Trophoblast cell (in vitro differentiated cells and primary cell): ENCODE measurements at regions not wholly inside any gene's neighbourhood (a gene's known extent, or its start where the extent isn't known, plus 50 kb on each side); places are given as distances from the start of the nearest gene placed in this dataset.

Experiments used
- DNase-seq, 2 donors: peaks; one replicate each; pipeline ENCODE4 v3.0.0-alpha.2; 2016
- H2AFZ ChIP-seq: 2 replicates; pipeline ENCODE4 v1.6.1; 2013; ENCODE audit warnings: low read length, moderate library complexity, mild to moderate bottlenecking; ENCODE audit not compliant: insufficient read depth, poor library complexity
- H2AK5ac ChIP-seq: 2 replicates; pipeline ENCODE4 v1.6.1; 2013; ENCODE audit warnings: mild to moderate bottlenecking, low read length
- H2BK120ac ChIP-seq: 2 replicates; pipeline ENCODE4 v1.6.1; 2013; ENCODE audit warnings: low read length, mild to moderate bottlenecking, moderate library complexity; ENCODE audit not compliant: insufficient read depth, poor library complexity
- H2BK12ac ChIP-seq: 2 replicates; pipeline ENCODE4 v1.6.1; 2013; ENCODE audit warnings: mild to moderate bottlenecking, low read length, moderate library complexity
- H2BK5ac ChIP-seq: 2 replicates; pipeline ENCODE4 v1.6.1; 2013; ENCODE audit warnings: low read length, low read depth, moderate library complexity, mild to moderate bottlenecking; ENCODE audit not compliant: poor library complexity
- H3K14ac ChIP-seq: 2 replicates; pipeline ENCODE4 v1.6.1; 2013; ENCODE audit warnings: mild to moderate bottlenecking, low read length
- H3K18ac ChIP-seq: 2 replicates; pipeline ENCODE4 v1.6.1; 2013; ENCODE audit warnings: mild to moderate bottlenecking, low read length
- H3K23ac ChIP-seq: 2 replicates; pipeline ENCODE4 v1.6.1; 2013; ENCODE audit warnings: low read length
- H3K27ac ChIP-seq: 2 replicates; pipeline ENCODE4 v1.5.1; 2013; ENCODE audit warnings: low read depth, mild to moderate bottlenecking, inconsistent platforms, low read length, moderate library complexity
- H3K27me3 ChIP-seq: 2 replicates; pipeline ENCODE4 v1.6.1; 2013; ENCODE audit warnings: inconsistent platforms, mild to moderate bottlenecking, low read length, moderate library complexity; ENCODE audit not compliant: insufficient read depth
- H3K36me3 ChIP-seq, 2 experiments: 1 replicate in 1 of 2; 2 replicates in 1 of 2; pipeline ENCODE4 v1.6.1; 2013; ENCODE audit warnings: low read length in 2 of 2, mild to moderate bottlenecking in 2 of 2, moderate library complexity in 1 of 2; ENCODE audit not compliant: insufficient read depth in 2 of 2, control insufficient read depth in 1 of 2
- H3K4ac ChIP-seq: 2 replicates; pipeline ENCODE4 v1.6.1; 2013; ENCODE audit warnings: low read depth, mild to moderate bottlenecking, low read length, moderate library complexity
- H3K4me1 ChIP-seq, 2 experiments: 1 replicate in 1 of 2; 2 replicates in 1 of 2; pipeline ENCODE4 v1.6.1; 2013; ENCODE audit warnings: low read length in 2 of 2, mild to moderate bottlenecking in 2 of 2, moderate library complexity in 1 of 2; ENCODE audit not compliant: insufficient read depth in 2 of 2, control insufficient read depth in 1 of 2
- H3K4me2 ChIP-seq: 2 replicates; pipeline ENCODE4 v1.6.1; 2013; ENCODE audit warnings: inconsistent platforms, mild to moderate bottlenecking, low read length, moderate library complexity
- H3K4me3 ChIP-seq: 2 replicates; pipeline ENCODE4 v1.5.1; 2013; ENCODE audit warnings: mild to moderate bottlenecking, low read depth, low read length, inconsistent platforms
- H3K79me1 ChIP-seq: one replicate; pipeline ENCODE4 v1.6.1; 2013; ENCODE audit warnings: low read length
- H3K79me2 ChIP-seq: 2 replicates; pipeline ENCODE4 v1.6.1; 2013; ENCODE audit warnings: low read length, mild to moderate bottlenecking; ENCODE audit not compliant: control insufficient read depth, insufficient read depth, poor library complexity
- H3K9ac ChIP-seq: 2 replicates; pipeline ENCODE4 v1.6.1; 2013; ENCODE audit warnings: mild to moderate bottlenecking, low read length
- H3K9me3 ChIP-seq: 2 replicates; pipeline ENCODE4 v1.6.1; 2013; ENCODE audit warnings: low read depth, mild to moderate bottlenecking, control low read depth, inconsistent platforms, low read length; ENCODE audit not compliant: insufficient read depth
- H4K12ac ChIP-seq: 2 replicates; pipeline ENCODE4 v1.6.1; 2013; ENCODE audit warnings: low read depth, mild to moderate bottlenecking, low read length, moderate library complexity
- H4K8ac ChIP-seq: 2 replicates; pipeline ENCODE4 v1.6.1; 2013; ENCODE audit warnings: low read depth, mild to moderate bottlenecking, low read length, moderate library complexity
- H4K91ac ChIP-seq: one replicate; pipeline ENCODE4 v1.6.1; 2013; ENCODE audit warnings: low read depth, mild to moderate bottlenecking, low read length, moderate library complexity
- WGBS: extraction: QIAGEN DNeasy Blood & Tissue Kit; methylation state at CpG from one replicate; pipeline ENCODE4 v1.1.7; 2013; ENCODE audit warnings: missing lambda C conversion rate; ENCODE audit not compliant: insufficient read length, insufficient coverage; ENCODE audit errors: extremely low coverage; 5-methylcytosine and 5-hydroxymethylcytosine counted together

GRCh38 chr9:18126831-18127498, 347.0 kb upstream of the ADAMTSL1 start:
- no peak overlapping the region for H3K4me3 ChIP-seq
- no peaks in the 10 kb centered on the region for H3K27me3 ChIP-seq
- no peak overlapping the region for H2AK5ac ChIP-seq
- no peak overlapping the region for H2BK12ac ChIP-seq
- H2BK5ac ChIP-seq, result no peak overlapping the region
- WGBS, result 100% methylated on average over 1 of the region's 4 CpGs
- no peak overlapping the region for H3K14ac ChIP-seq
- H3K79me1 ChIP-seq, result no peaks in the 10 kb centered on the region
- no peak overlapping the region for H2BK120ac ChIP-seq
- no peaks in the 10 kb centered on the region for H3K79me2 ChIP-seq
- no peaks in the 10 kb centered on the region for H3K36me3 ChIP-seq
- H2AFZ ChIP-seq, result no peak overlapping the region
- H3K4me2 ChIP-seq, result no peak overlapping the region
- H3K4ac ChIP-seq, result no peak overlapping the region
- H3K23ac ChIP-seq, result no peak overlapping the region
- no peak overlapping the region for H3K18ac ChIP-seq
- no peak overlapping the region for H4K91ac ChIP-seq
- no peak overlapping the region for H3K27ac ChIP-seq
- H3K9me3 ChIP-seq, result no peaks in the 10 kb centered on the region
- H3K9ac ChIP-seq, result no peak overlapping the region
- peak in 1 of 2 donors; percentile 1 for DNase-seq
- no peak overlapping the region for H4K12ac ChIP-seq
- no peaks in the 10 kb centered on the region for H3K4me1 ChIP-seq
- H4K8ac ChIP-seq, result no peak overlapping the region

GRCh38 chr9:18127499-18127875, 346.5 kb upstream of the ADAMTSL1 start:
- Histone ChIP-seq H3K9me3 (no peaks in the 10 kb centered on the region), H3K27me3 (no peaks in the 10 kb centered on the region), H3K4me1 (no peaks in the 10 kb centered on the region), H3K9ac (no peak overlapping the region), H2AFZ (no peak overlapping the region), H3K79me1 (no peaks in the 10 kb centered on the region), H3K27ac (no peak overlapping the region), H4K12ac (no peak overlapping the region), H3K4me3 (no peak overlapping the region), H3K4me2 (no peak overlapping the region), H3K18ac (no peak overlapping the region), H2BK5ac (no peak overlapping the region), H2BK12ac (no peak overlapping the region), H3K4ac (no peak overlapping the region), H3K36me3 (no peaks in the 10 kb centered on the region), H2AK5ac (no peak overlapping the region), H4K91ac (no peak overlapping the region), H3K79me2 (no peaks in the 10 kb centered on the region), H3K14ac (no peak overlapping the region), H3K23ac (no peak overlapping the region), H4K8ac (no peak overlapping the region), H2BK120ac (no peak overlapping the region)
- WGBS, result no CpG with 5 or more reads among the region's 2 CpGs
- no peak for DNase-seq

GRCh38 chr9:18129809-18130334, 344.1 kb upstream of the ADAMTSL1 start:
- Histone ChIP-seq H3K14ac (no peak overlapping the region), H3K4me2 (no peak overlapping the region), H3K27me3 (no peaks in the 10 kb centered on the region), H3K23ac (no peak overlapping the region), H2AFZ (no peak overlapping the region), H2BK12ac (no peak overlapping the region), H3K4ac (no peak overlapping the region), H4K12ac (no peak overlapping the region), H3K4me1 (no peaks in the 10 kb centered on the region), H3K79me1 (no peaks in the 10 kb centered on the region), H2BK5ac (no peak overlapping the region), H3K18ac (no peak overlapping the region), H3K36me3 (no peaks in the 10 kb centered on the region), H3K27ac (no peak overlapping the region), H3K4me3 (no peak overlapping the region), H3K9me3 (no peaks in the 10 kb centered on the region), H4K91ac (no peak overlapping the region), H3K79me2 (no peaks in the 10 kb centered on the region), H4K8ac (no peak overlapping the region), H3K9ac (no peak overlapping the region), H2AK5ac (no peak overlapping the region), H2BK120ac (no peak overlapping the region)
- no peak for DNase-seq
- WGBS, result no CpG with 5 or more reads among the region's 5 CpGs

- Histone ChIP-seq H3K9me3 (no peaks in the 10 kb centered on the region), H3K4me1 (no peaks in the 10 kb centered on the region), H2BK120ac (no peak overlapping the region), H2BK12ac (no peak overlapping the region), H3K4me2 (no peak overlapping the region), H3K27me3 (no peaks in the 10 kb centered on the region), H4K8ac (no peak overlapping the region), H3K36me3 (no peaks in the 10 kb centered on the region), H3K79me2 (no peaks in the 10 kb centered on the region), H3K79me1 (no peaks in the 10 kb centered on the region), H3K27ac (no peak overlapping the region), H3K14ac (no peak overlapping the region), H3K4me3 (no peak overlapping the region), H3K9ac (no peak overlapping the region), H3K18ac (no peak overlapping the region), H4K91ac (no peak overlapping the region), H2AFZ (no peak overlapping the region), H2BK5ac (no peak overlapping the region), H4K12ac (no peak overlapping the region), H3K23ac (no peak overlapping the region), H3K4ac (no peak overlapping the region), H2AK5ac (no peak overlapping the region)
- WGBS, result no CpG with 5 or more reads among the region's 3 CpGs
- no peak for DNase-seq
Measured at GRCh38 chr9:18136354-18136994, 337.5 kb upstream of the ADAMTSL1 start.
